H9 (cell line): ENCODE measurements at regions not wholly inside any gene's neighbourhood (a gene's known extent, or its start where the extent isn't known, plus 50 kb on each side); places are given as distances from the start of the nearest gene placed in this dataset.
"Not testable (repeated sequence)": the region's sequence is repeated elsewhere in the genome, so short reads cannot be mapped to it uniquely, and the experiment has no call there.

Experiments used
- DNase-seq: peaks from one replicate; pipeline ENCODE4 v3.0.0-alpha.2; 2017
- H2AFZ ChIP-seq: one replicate; pipeline ENCODE4 v1.6.1; 2013; ENCODE audit warnings: mild to moderate bottlenecking, low read length, control low read depth, moderate library complexity
- H2AK5ac ChIP-seq: 2 replicates; pipeline ENCODE4 v1.6.1; 2013; ENCODE audit warnings: low read length, control low read depth, mixed read lengths; ENCODE audit not compliant: insufficient read length
- H2BK120ac ChIP-seq: one replicate; pipeline ENCODE4 v1.6.1; 2013; ENCODE audit warnings: low read depth, mild to moderate bottlenecking, low read length, control low read depth, inconsistent platforms; ENCODE audit not compliant: poor library complexity, severe bottlenecking
- H2BK12ac ChIP-seq: 2 replicates; pipeline ENCODE4 v1.6.1; 2013; ENCODE audit warnings: low read length, control low read depth, mixed read lengths, low read depth; ENCODE audit not compliant: insufficient read length
- H2BK15ac ChIP-seq: 2 replicates; pipeline ENCODE4 v1.6.1; 2013; ENCODE audit warnings: low read depth, low read length, control low read depth
- H2BK20ac ChIP-seq: one replicate; pipeline ENCODE4 v1.6.1; 2013; ENCODE audit warnings: low read depth, mild to moderate bottlenecking, low read length, control low read depth, inconsistent platforms; ENCODE audit not compliant: poor library complexity, severe bottlenecking
- H2BK5ac ChIP-seq: 2 replicates; pipeline ENCODE4 v1.6.1; 2013; ENCODE audit warnings: low read length, control low read depth, mixed read lengths; ENCODE audit not compliant: insufficient read length
- H3K14ac ChIP-seq: 2 replicates; pipeline ENCODE4 v1.6.1; 2013; ENCODE audit warnings: low read length, control low read depth; ENCODE audit not compliant: insufficient read depth
- H3K18ac ChIP-seq: 2 replicates; pipeline ENCODE4 v1.6.1; 2013; ENCODE audit warnings: low read depth, mild to moderate bottlenecking, mixed read lengths, low read length, control low read depth; ENCODE audit not compliant: insufficient read length
- H3K23ac ChIP-seq: 2 replicates; pipeline ENCODE4 v1.6.1; 2013; ENCODE audit warnings: low read length, control low read depth, mixed read lengths, low read depth; ENCODE audit not compliant: insufficient read length
- H3K23me2 ChIP-seq: 2 replicates; pipeline ENCODE4 v1.6.1; 2013; ENCODE audit warnings: low read depth, mild to moderate bottlenecking, mixed read lengths, low read length, control low read depth; ENCODE audit not compliant: insufficient read length, poor library complexity, severe bottlenecking
- H3K27ac ChIP-seq: 2 replicates; pipeline ENCODE4 v1.5.1; 2013; ENCODE audit warnings: low read length, control low read depth, mixed read lengths, low read depth; ENCODE audit not compliant: insufficient read length
- H3K27me3 ChIP-seq: 2 replicates; pipeline ENCODE4 v1.6.1; 2013; ENCODE audit warnings: low read length, control low read depth, inconsistent platforms; ENCODE audit not compliant: insufficient read depth
- H3K4ac ChIP-seq: 2 replicates; pipeline ENCODE4 v1.6.1; 2013; ENCODE audit warnings: low read depth, mild to moderate bottlenecking, control low read depth, inconsistent platforms, low read length, moderate library complexity
- H3K4me1 ChIP-seq: 2 replicates; pipeline ENCODE4 v1.6.1; 2013; ENCODE audit warnings: low read length, control low read depth, inconsistent platforms; ENCODE audit not compliant: insufficient read depth
- H3K4me2 ChIP-seq: 2 replicates; pipeline ENCODE4 v1.6.1; 2013; ENCODE audit warnings: low read length, control low read depth, mixed read lengths; ENCODE audit not compliant: insufficient read length, insufficient read depth
- H3K56ac ChIP-seq: 2 replicates; pipeline ENCODE4 v1.6.1; 2013; ENCODE audit warnings: low read depth, mild to moderate bottlenecking, mixed read lengths, low read length, control low read depth; ENCODE audit not compliant: insufficient read length
- H3K79me1 ChIP-seq: 2 replicates; pipeline ENCODE4 v1.6.1; 2013; ENCODE audit warnings: low read depth, mild to moderate bottlenecking, moderate library complexity, low read length, control low read depth, inconsistent platforms; ENCODE audit not compliant: insufficient read depth, poor library complexity, severe bottlenecking
- H3K79me2 ChIP-seq: 2 replicates; pipeline ENCODE4 v1.6.1; 2013; ENCODE audit warnings: low read length, control low read depth, inconsistent platforms; ENCODE audit not compliant: insufficient read depth
- H3K9ac ChIP-seq: 2 replicates; pipeline ENCODE4 v1.6.1; 2013; ENCODE audit warnings: low read length, control low read depth, mixed read lengths; ENCODE audit not compliant: insufficient read length; ENCODE audit errors: extremely low read depth
- H3K9me3 ChIP-seq: one replicate; pipeline ENCODE4 v1.6.1; 2013; ENCODE audit warnings: low read depth, low read length, inconsistent platforms; ENCODE audit not compliant: control insufficient read depth
- H3T11ph ChIP-seq: one replicate; pipeline ENCODE4 v1.6.1; 2013; ENCODE audit warnings: mild to moderate bottlenecking, low read length, control low read depth, inconsistent platforms
- H4K20me1 ChIP-seq: one replicate; pipeline ENCODE4 v1.6.1; 2013; ENCODE audit not compliant: control insufficient read depth, insufficient read length, insufficient read depth
- H4K5ac ChIP-seq: 2 replicates; pipeline ENCODE4 v1.6.1; 2013; ENCODE audit warnings: low read depth, mild to moderate bottlenecking, mixed read lengths, low read length, control low read depth; ENCODE audit not compliant: insufficient read length
- H4K8ac ChIP-seq: replicated peaks from 2 replicates; pipeline ENCODE4 v1.6.1; 2013; ENCODE audit warnings: low read length, control low read depth, mixed read lengths, low read depth; ENCODE audit not compliant: insufficient read length
- H4K91ac ChIP-seq: 2 replicates; pipeline ENCODE4 v1.6.1; 2013; ENCODE audit warnings: low read depth, mild to moderate bottlenecking, moderate library complexity, mixed read lengths, low read length, control low read depth; ENCODE audit not compliant: insufficient read length
- H3K27ac Mint-ChIP-seq, 3 experiments: 2 replicates in 2 of 3; 3 replicates in 1 of 3; pipeline ENCODE4 v1.8.0; 2020 to 2021; ENCODE audit warnings: mixed read lengths in 3 of 3, mild to moderate bottlenecking in 1 of 3, moderate library complexity in 1 of 3
- H3K27me3 Mint-ChIP-seq: 2 replicates; pipeline ENCODE4 v1.8.0; 2021; ENCODE audit warnings: low read depth, mild to moderate bottlenecking, moderate library complexity, mixed read lengths
- H3K36me3 Mint-ChIP-seq, 3 experiments: 2 replicates in 2 of 3; 3 replicates in 1 of 3; pipeline ENCODE4 v1.8.0; 2020 to 2021; ENCODE audit warnings: low read depth in 3 of 3, mixed read lengths in 3 of 3; ENCODE audit not compliant: insufficient read depth in 1 of 3
- H3K4me1 Mint-ChIP-seq, 2 experiments: 2 replicates each; pipeline ENCODE4 v1.8.0; 2020; ENCODE audit warnings: mixed read lengths in 2 of 2
- H3K4me3 Mint-ChIP-seq, 2 experiments: 2 replicates in 1 of 2; 3 replicates in 1 of 2; pipeline ENCODE4 v1.8.0; 2020 to 2021; ENCODE audit warnings: mild to moderate bottlenecking in 2 of 2, mixed read lengths in 2 of 2, moderate library complexity in 1 of 2
- H3K9me3 Mint-ChIP-seq, 2 experiments: 2 replicates in 1 of 2; 3 replicates in 1 of 2; pipeline ENCODE4 v1.8.0; 2020; ENCODE audit warnings: mild to moderate bottlenecking in 2 of 2, mixed read lengths in 2 of 2, moderate library complexity in 1 of 2
- WGBS: extraction: QIAGEN DNeasy Blood & Tissue Kit; methylation state at CpG from one replicate; pipeline ENCODE4 v1.1.7; 2013; ENCODE audit warnings: missing lambda C conversion rate, low lambda C conversion rate, mixed read lengths; ENCODE audit not compliant: insufficient read length; ENCODE audit errors: extremely low coverage; 5-methylcytosine and 5-hydroxymethylcytosine counted together

DNA sequence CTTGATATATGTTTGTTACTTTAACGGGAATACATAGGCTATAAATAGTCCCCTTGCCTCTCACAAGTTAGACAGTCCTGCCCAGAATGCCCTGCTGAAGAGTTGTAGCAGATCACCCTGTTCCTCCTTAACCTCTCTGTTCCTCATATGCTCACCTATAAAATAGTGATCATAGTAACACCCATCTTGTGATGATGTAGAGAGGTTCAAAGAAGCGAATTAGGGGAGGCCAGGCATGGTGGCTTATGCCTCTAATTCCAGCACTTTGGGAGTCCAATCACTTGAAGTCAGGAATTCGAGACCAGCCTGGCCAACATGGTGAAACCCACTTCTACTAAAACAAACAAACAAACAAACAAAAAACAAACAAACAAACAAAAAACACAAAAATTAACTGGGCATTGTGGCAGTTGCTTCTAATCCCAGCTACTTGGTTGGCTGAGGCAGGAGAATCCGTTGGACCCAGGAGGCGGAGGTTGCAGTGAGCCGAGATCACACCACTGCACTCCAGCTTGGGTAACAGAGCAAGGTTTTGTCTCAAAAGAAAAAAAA, 518.5 kb upstream of the TPTE start:
- not testable (repeated sequence) for H4K91ac ChIP-seq, H3K4ac ChIP-seq, H3K4me3 Mint-ChIP-seq, H3K27ac Mint-ChIP-seq, H3K79me2 ChIP-seq, H3K27ac ChIP-seq, H3T11ph ChIP-seq, H3K4me2 ChIP-seq, H3K14ac ChIP-seq, H3K4me1 ChIP-seq, H3K27me3 ChIP-seq, H2BK120ac ChIP-seq, H4K8ac ChIP-seq, H4K5ac ChIP-seq, H3K27me3 Mint-ChIP-seq, H3K23me2 ChIP-seq, DNase-seq, H2BK5ac ChIP-seq, H3K4me1 Mint-ChIP-seq, H2BK12ac ChIP-seq, H3K23ac ChIP-seq, H2BK15ac ChIP-seq, H4K20me1 ChIP-seq, H2AK5ac ChIP-seq, H3K18ac ChIP-seq, H2AFZ ChIP-seq, H2BK20ac ChIP-seq, H3K56ac ChIP-seq, H3K79me1 ChIP-seq, H3K9ac ChIP-seq
- peaks cover 14% of the 10 kb centered on the region for H3K9me3 ChIP-seq
- WGBS = no CpG with 5 or more reads among the region's 6 CpGs
- peaks cover 66 to 67% of the 10 kb centered on the region in 2 experiments for H3K9me3 Mint-ChIP-seq
- peaks cover 3 to 33% (median 20%) of the 10 kb centered on the region in 3 experiments; a peak in 5 of 7 replicates for H3K36me3 Mint-ChIP-seq

DNA sequence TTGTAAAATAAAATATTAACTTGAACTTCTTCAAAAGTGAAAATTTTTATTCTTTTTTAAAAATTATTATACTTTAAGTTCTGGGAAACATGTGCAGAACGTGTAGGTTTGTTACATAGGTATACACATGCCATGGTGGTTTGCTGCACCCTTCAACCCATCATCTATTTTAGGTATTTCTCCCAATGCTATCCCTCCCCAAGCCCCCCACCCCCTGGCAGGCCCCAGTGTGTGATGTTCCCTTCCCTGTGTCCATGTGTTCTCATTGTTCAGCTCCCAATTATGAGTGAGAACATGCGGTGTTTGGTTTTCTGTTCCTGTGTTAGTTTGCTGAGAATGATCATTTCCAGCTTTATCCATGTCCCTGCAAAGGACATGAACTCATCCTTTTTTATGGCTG, 515.6 kb upstream of the TPTE start:
- H3K4me1 Mint-ChIP-seq, H3K4me3 Mint-ChIP-seq, H2BK12ac ChIP-seq, DNase-seq, H2AFZ ChIP-seq, H3K14ac ChIP-seq, H4K91ac ChIP-seq, H4K5ac ChIP-seq, H3K4me1 ChIP-seq, H2AK5ac ChIP-seq, H3T11ph ChIP-seq, H3K27me3 Mint-ChIP-seq, H3K27ac ChIP-seq, H2BK20ac ChIP-seq, H3K79me2 ChIP-seq, H3K4ac ChIP-seq, H2BK5ac ChIP-seq, H4K8ac ChIP-seq, H3K56ac ChIP-seq, H4K20me1 ChIP-seq, H3K4me2 ChIP-seq, H2BK15ac ChIP-seq, H3K9ac ChIP-seq, H3K27ac Mint-ChIP-seq, H2BK120ac ChIP-seq, H3K23me2 ChIP-seq, H3K18ac ChIP-seq, H3K79me1 ChIP-seq, H3K23ac ChIP-seq, H3K27me3 ChIP-seq: not testable (repeated sequence)
- Mint-ChIP-seq H3K9me3 (peaks cover 69 to 70% of the 10 kb centered on the region in 2 experiments), H3K36me3 (peaks cover 3 to 25% (median 16%) of the 10 kb centered on the region in 3 experiments; a peak in 5 of 7 replicates)
- peaks cover 14% of the 10 kb centered on the region for H3K9me3 ChIP-seq
- no CpG with 5 or more reads among the region's 2 CpGs for WGBS
